HepG2 (cell line): ENCODE measurements at regions not wholly inside any gene's neighbourhood (a gene's known extent, or its start where the extent isn't known, plus 50 kb on each side); places are given as distances from the start of the nearest gene placed in this dataset.

Source experiments
- ATM ChIP-seq: fragments of 450-650 bp; IDR thresholded peaks from 2 replicates; pipeline ENCODE4 v1.7.1; 2017; ENCODE audit warnings: mild to moderate bottlenecking, borderline replicate concordance
- CTCF ChIP-seq: sonication (generic); formaldehyde crosslinking; IDR thresholded peaks from 2 replicates; pipeline ENCODE4 v1.5.0; 2020; ENCODE audit warnings: mild to moderate bottlenecking, missing genetic modification reagents, moderate library complexity
- ESRRA ChIP-seq: sonication (generic); formaldehyde crosslinking; IDR thresholded peaks from 2 replicates; pipeline ENCODE4 v1.5.1; 2020; ENCODE audit warnings: mild to moderate bottlenecking, low read depth, missing genetic modification reagents
- HNRNPUL1 ChIP-seq: fragments of 200-400 bp; formaldehyde crosslinking; IDR thresholded peaks from 2 replicates; pipeline ENCODE4 v1.6.1; 2017; ENCODE audit warnings: low read depth, mild to moderate bottlenecking, low read length, moderate library complexity
- HOMEZ ChIP-seq: IDR thresholded peaks from 2 replicates; pipeline ENCODE4 v1.6.1; 2016; ENCODE audit warnings: low read depth
- MAX ChIP-seq: IDR thresholded peaks from 2 replicates; pipeline ENCODE4 v1.6.1; 2012; ENCODE audit warnings: inconsistent platforms
- MTF1 ChIP-seq: sonication (generic); formaldehyde crosslinking; IDR thresholded peaks from 2 replicates; pipeline ENCODE4 v1.5.0; 2020; ENCODE audit warnings: missing genetic modification reagents
- POLR2A ChIP-seq, 2 experiments: IDR thresholded peaks; 2 replicates each; pipeline ENCODE4 v1.6.1; 2011; ENCODE audit warnings: low read depth in 2 of 2, low read length in 2 of 2, mild to moderate bottlenecking in 1 of 2, moderate library complexity in 1 of 2; ENCODE audit not compliant: insufficient read depth in 1 of 2
- RERE ChIP-seq: IDR thresholded peaks from 2 replicates; pipeline ENCODE4 v1.6.1; 2016; ENCODE audit warnings: low read depth, missing genetic modification reagents, missing compliant biosample characterization
- TAF1 ChIP-seq: sonication (generic); formaldehyde crosslinking; IDR thresholded peaks from 2 replicates; pipeline ENCODE4 v1.4.0; 2020; ENCODE audit warnings: missing genetic modification reagents
- ZBTB3 ChIP-seq: sonication (generic); formaldehyde crosslinking; IDR thresholded peaks from 2 replicates; pipeline ENCODE4 v1.4.0; 2020; ENCODE audit warnings: low read depth, mild to moderate bottlenecking, moderate library complexity, missing genetic modification reagents, borderline replicate concordance
- ZFP36 ChIP-seq: fragments of 150-350 bp; IDR thresholded peaks from 2 replicates; pipeline ENCODE4 v1.6.1; 2018; ENCODE audit warnings: borderline replicate concordance, low read length, low read depth; ENCODE audit not compliant: partially characterized antibody
- ZNF24 ChIP-seq: fragments of 450-650 bp; IDR thresholded peaks from 2 replicates; pipeline ENCODE4 v1.6.1; 2017; ENCODE audit warnings: antibody characterized with exemption, mild to moderate bottlenecking
- ZNF484 ChIP-seq: sonication (generic); formaldehyde crosslinking; IDR thresholded peaks from 2 replicates; pipeline ENCODE4 v1.5.1; 2020; ENCODE audit warnings: mild to moderate bottlenecking, low read depth, missing genetic modification reagents, borderline replicate concordance

- TF ChIP-seq ZBTB3 (CRISPR knock-in tag) (no peak), POLR2A (IDR thresholded peaks at IDR 0.05; ENCODE audit: insufficient read depth in 1 of 2, low read depth in 2 of 2, low read length in 2 of 2) (no peak), HOMEZ (CRISPR knock-in tag) (no peak), RERE (CRISPR knock-in tag) (no peak), MTF1 (CRISPR knock-in tag) (no peak), ZFP36 (no peak), ATM (no peak), MAX (no peak), ESRRA (CRISPR knock-in tag) (no peak), TAF1 (CRISPR knock-in tag) (no peak), ZNF484 (no peak), ZNF24 (no peak), HNRNPUL1 (no peak), CTCF (CRISPR knock-in tag) (no peak)
Measured at GRCh38 chr4:8699063-8699385, 106.5 kb downstream of the CPZ start.
